HL-60 (cell line): ENCODE measurements at regions not wholly inside any gene's neighbourhood (a gene's known extent, or its start where the extent isn't known, plus 50 kb on each side); places are given as distances from the start of the nearest gene placed in this dataset.

ENCODE experiments used
- DNase-seq, 2 experiments: peaks; one replicate each; pipeline ENCODE4 v3.0.0-alpha.2; 2010 to 2020; ENCODE audit warnings: low read depth in 1 of 2, low spot score in 1 of 2
- H3K27ac ChIP-seq: fragments of 250-450 bp; sonication (Bioruptor Pico); replicated peaks from 2 replicates; pipeline ENCODE4 v1.5.1; 2020; ENCODE audit warnings: mild to moderate bottlenecking, moderate library complexity
- H3K27me3 ChIP-seq: fragments of 250-450 bp; sonication (Bioruptor Pico); 2 replicates; pipeline ENCODE4 v1.5.1; 2021; ENCODE audit warnings: mild to moderate bottlenecking, moderate library complexity; ENCODE audit not compliant: insufficient read depth, poor library complexity, severe bottlenecking
- H3K4me3 ChIP-seq: replicated peaks from 2 replicates; pipeline ENCODE4 v1.5.1; 2011; ENCODE audit warnings: mild to moderate bottlenecking, control low read depth, low read length; ENCODE audit not compliant: insufficient read depth
- GABPA ChIP-seq: IDR thresholded peaks from 2 replicates; pipeline ENCODE4 v1.6.1; 2012; ENCODE audit warnings: low read depth
- POLR2AphosphoS5 ChIP-seq: IDR thresholded peaks from 2 replicates; pipeline ENCODE4 v1.6.1; 2012; ENCODE audit warnings: low read depth
- REST ChIP-seq: IDR thresholded peaks from 2 replicates; pipeline ENCODE4 v1.6.1; 2012; ENCODE audit warnings: low read depth; ENCODE audit not compliant: insufficient replicate concordance
- SPI1 ChIP-seq: IDR thresholded peaks from 2 replicates; pipeline ENCODE4 v1.6.1; 2012; ENCODE audit warnings: low read depth, mild to moderate bottlenecking, borderline replicate concordance
- TF ChIP-seq, protein P1 (sequence below): IDR thresholded peaks from one replicate; pipeline ENCODE4 v1.5.1; 2011; ENCODE audit warnings: low read length, control low read depth, inconsistent platforms; ENCODE audit not compliant: insufficient read depth

GRCh38 chr7:146008293-146008692 is 108.3 kb upstream of the CNTNAP2 start:
- no peak for TF ChIP-seq GABPA
- TF ChIP-seq REST: no peak
- no peak for TF ChIP-seq POLR2AphosphoS5
- TF ChIP-seq, protein P1, sequence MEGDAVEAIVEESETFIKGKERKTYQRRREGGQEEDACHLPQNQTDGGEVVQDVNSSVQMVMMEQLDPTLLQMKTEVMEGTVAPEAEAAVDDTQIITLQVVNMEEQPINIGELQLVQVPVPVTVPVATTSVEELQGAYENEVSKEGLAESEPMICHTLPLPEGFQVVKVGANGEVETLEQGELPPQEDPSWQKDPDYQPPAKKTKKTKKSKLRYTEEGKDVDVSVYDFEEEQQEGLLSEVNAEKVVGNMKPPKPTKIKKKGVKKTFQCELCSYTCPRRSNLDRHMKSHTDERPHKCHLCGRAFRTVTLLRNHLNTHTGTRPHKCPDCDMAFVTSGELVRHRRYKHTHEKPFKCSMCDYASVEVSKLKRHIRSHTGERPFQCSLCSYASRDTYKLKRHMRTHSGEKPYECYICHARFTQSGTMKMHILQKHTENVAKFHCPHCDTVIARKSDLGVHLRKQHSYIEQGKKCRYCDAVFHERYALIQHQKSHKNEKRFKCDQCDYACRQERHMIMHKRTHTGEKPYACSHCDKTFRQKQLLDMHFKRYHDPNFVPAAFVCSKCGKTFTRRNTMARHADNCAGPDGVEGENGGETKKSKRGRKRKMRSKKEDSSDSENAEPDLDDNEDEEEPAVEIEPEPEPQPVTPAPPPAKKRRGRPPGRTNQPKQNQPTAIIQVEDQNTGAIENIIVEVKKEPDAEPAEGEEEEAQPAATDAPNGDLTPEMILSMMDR: no peak
- TF ChIP-seq SPI1: no peak
- H3K4me3 ChIP-seq: no peak overlapping the region
- H3K27me3 ChIP-seq: no peaks in the 10 kb centered on the region
- no peak overlapping the region for H3K27ac ChIP-seq
- no peak for DNase-seq

- no peak overlapping the region for H3K27ac ChIP-seq
- no peak for DNase-seq
- TF ChIP-seq GABPA: no peak
- TF ChIP-seq REST: no peak
- TF ChIP-seq, protein P1: no peak
- no peak for TF ChIP-seq POLR2AphosphoS5
- TF ChIP-seq SPI1: no peak
- H3K27me3 ChIP-seq: no peaks in the 10 kb centered on the region
- H3K4me3 ChIP-seq: no peak overlapping the region
Measured at GRCh38 chr7:146004805-146005204, 111.8 kb upstream of the CNTNAP2 start.

DNA sequence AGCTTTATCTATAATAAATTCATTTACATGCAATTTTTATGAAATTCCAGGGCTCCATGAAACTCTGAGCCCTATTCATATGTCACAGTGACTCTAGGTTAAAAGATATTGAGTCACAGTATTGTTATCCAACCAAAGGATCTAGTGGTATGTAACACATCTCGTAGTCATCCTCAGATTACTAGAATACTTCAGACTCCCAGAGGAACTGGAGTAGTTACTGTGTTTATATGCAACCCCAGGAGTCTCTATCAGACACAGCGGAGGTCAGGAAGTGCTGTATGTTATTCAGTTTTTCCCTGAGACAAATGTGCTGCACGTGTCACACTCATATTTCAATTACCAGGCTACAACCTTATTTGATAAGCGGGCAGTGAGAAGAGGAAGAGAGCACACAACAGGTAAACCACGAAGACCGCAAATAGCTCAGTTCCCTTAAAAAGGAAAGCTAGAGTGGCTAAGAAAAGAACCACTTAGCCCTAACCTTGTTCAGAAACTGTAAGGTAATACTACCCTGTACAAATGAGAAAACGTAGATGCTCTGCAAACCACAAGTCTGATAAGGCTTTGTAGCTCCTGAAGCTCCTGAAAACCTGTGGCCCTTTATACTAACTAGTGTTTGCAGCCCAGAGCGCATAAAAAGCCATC is 114.0 kb upstream of the CNTNAP2 start:
- Histone ChIP-seq H3K27ac (no peak overlapping the region), H3K4me3 (no peak overlapping the region), H3K27me3 (no peaks in the 10 kb centered on the region)
- DNase-seq: peak in 1 of 2 experiments; percentile 1
- TF ChIP-seq REST (no peak), POLR2AphosphoS5 (no peak), SPI1 (peak; percentile 15; the same call in 1 of the 2 replicates)
